HUES64 (cell line): ENCODE measurements at regions not wholly inside any gene's neighbourhood (a gene's known extent, or its start where the extent isn't known, plus 50 kb on each side); places are given as distances from the start of the nearest gene placed in this dataset.

ENCODE experiments used
- H3K27ac ChIP-seq: 2 replicates; pipeline ENCODE4 v1.7.0; 2013; ENCODE audit warnings: low read depth, low read length, inconsistent platforms
- H3K27me3 ChIP-seq: 2 replicates; pipeline ENCODE4 v1.6.1; 2013; ENCODE audit warnings: mild to moderate bottlenecking, low read length; ENCODE audit not compliant: insufficient read depth
- H3K36me3 ChIP-seq: 2 replicates; pipeline ENCODE4 v1.6.1; 2013; ENCODE audit warnings: mild to moderate bottlenecking, low read length; ENCODE audit not compliant: insufficient read depth
- H3K4me1 ChIP-seq: 2 replicates; pipeline ENCODE4 v1.6.1; 2013; ENCODE audit warnings: mild to moderate bottlenecking, low read length, moderate library complexity; ENCODE audit not compliant: insufficient read depth
- H3K4me3 ChIP-seq: 2 replicates; pipeline ENCODE4 v1.5.1; 2013; ENCODE audit warnings: mild to moderate bottlenecking, low read length, moderate library complexity
- H3K9ac ChIP-seq: 2 replicates; pipeline ENCODE4 v1.6.1; 2013; ENCODE audit warnings: mild to moderate bottlenecking, low read depth, low read length
- H3K9me3 ChIP-seq: 2 replicates; pipeline ENCODE4 v1.6.1; 2013; ENCODE audit warnings: low read depth, low read length; ENCODE audit not compliant: insufficient read depth
- WGBS: fragments of 150-250, 120-280 bp; methylation state at CpG from one replicate; pipeline ENCODE4 v1.1.7; 2013; ENCODE audit warnings: missing lambda C conversion rate; 5-methylcytosine and 5-hydroxymethylcytosine counted together

DNA sequence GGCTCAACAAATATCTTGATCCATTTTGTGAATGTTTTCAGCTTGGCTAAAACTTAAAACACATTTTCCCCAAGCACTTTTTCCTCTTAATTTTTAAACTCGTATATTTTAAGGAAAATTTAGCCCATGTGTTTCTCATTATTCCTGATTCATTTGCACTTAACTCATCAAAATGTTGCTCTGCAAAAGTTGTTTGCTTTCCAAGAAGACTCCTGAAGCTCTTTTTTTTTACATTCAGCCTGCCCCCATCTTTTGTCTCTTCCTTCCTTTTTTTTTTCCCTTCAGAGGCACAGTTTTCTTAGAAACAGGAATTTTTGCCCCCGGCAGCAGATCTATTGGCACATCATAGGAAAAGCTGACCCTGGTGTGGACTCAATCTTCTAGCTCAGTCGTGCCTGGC, 155.0 kb upstream of the SALL1 start:
- Histone ChIP-seq H3K9me3 (no peaks in the 10 kb centered on the region), H3K36me3 (no peaks in the 10 kb centered on the region), H3K27ac (no peak overlapping the region), H3K4me3 (no peak overlapping the region), H3K9ac (no peak overlapping the region), H3K27me3 (no peaks in the 10 kb centered on the region), H3K4me1 (peaks cover 13% of the 10 kb centered on the region)
- 86% methylated on average over 3 of the region's 3 CpGs for WGBS

DNA sequence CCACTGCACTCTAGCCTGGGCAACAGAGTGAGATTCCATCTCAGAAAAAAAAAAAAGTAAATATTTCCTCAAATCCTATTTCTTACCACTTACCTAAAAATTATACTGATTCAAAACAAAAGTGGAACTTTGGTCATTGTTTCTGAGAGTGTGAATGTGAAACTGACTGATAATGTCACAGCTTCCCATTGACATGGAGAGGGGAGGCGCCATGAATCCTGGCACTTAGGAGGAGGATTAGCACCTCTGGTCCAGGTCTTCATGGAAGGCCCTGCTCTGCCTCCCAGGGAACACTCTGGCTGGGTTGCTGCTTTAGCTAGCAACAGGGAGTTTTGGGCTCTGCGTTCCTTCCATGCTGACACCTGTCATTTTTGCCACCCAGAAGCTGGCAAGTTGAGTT, 154.3 kb upstream of the SALL1 start:
- Histone ChIP-seq H3K36me3 (no peaks in the 10 kb centered on the region), H3K4me3 (no peak overlapping the region), H3K27ac (no peak overlapping the region), H3K9me3 (no peaks in the 10 kb centered on the region), H3K4me1 (peaks cover 13% of the 10 kb centered on the region), H3K27me3 (no peaks in the 10 kb centered on the region), H3K9ac (no peak overlapping the region)
- 95% methylated on average over 2 of the region's 2 CpGs for WGBS

DNA sequence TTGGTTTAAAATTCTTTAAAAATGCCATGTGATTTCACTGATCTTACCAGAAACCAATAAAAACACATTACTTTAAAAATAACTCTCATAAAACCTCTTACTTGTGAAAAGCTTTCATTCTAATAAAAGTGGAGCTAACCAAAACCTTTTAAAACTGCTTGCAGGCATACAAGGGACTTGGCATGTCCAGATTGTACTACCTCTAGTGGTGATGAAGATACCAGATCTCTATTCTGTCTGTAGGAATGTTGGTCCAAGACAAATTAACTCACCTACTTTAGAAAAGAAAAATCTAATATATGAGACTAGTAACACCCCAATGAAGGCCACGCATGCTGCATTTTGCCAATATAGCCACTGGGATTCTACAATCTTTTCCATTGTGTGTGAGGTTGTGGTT, 151.0 kb upstream of the SALL1 start:
- no peaks in the 10 kb centered on the region for H3K36me3 ChIP-seq
- H3K9me3 ChIP-seq = peaks cover 12% of the 10 kb centered on the region; the same call in 1 of the 2 replicates
- 100% methylated on average over 1 of the region's 1 CpG for WGBS
- no peak overlapping the region for H3K27ac ChIP-seq
- H3K4me3 ChIP-seq = no peak overlapping the region
- no peaks in the 10 kb centered on the region for H3K27me3 ChIP-seq
- no peak overlapping the region for H3K9ac ChIP-seq
- peaks cover 7% of the 10 kb centered on the region for H3K4me1 ChIP-seq

DNA sequence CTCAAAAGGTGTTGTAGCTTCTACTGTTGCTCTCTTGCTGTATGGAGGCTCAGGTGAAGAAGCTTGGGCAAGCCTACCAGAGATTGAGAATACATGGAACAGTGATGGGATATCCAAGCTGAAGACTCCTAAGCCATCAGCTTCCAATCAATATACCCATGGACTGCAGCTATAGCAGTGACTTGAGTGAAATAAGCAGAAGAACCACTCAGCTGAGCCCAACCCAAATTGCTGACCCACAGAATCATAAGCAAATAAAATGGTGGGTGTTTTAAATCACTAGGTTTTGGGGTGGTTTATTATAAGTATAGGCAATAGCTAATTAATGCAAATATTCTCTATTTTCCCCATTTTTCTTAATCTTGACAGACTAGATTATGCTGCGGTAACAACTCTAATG, 147.7 kb upstream of the SALL1 start:
- H3K4me1 ChIP-seq = no peaks in the 10 kb centered on the region
- H3K27ac ChIP-seq = no peak overlapping the region
- no peak overlapping the region for H3K9ac ChIP-seq
- no peaks in the 10 kb centered on the region for H3K27me3 ChIP-seq
- peaks cover 12% of the 10 kb centered on the region; the same call in 1 of the 2 replicates for H3K9me3 ChIP-seq
- H3K36me3 ChIP-seq = no peaks in the 10 kb centered on the region
- WGBS = 100% methylated on average over 1 of the region's 1 CpG
- no peak overlapping the region for H3K4me3 ChIP-seq

DNA sequence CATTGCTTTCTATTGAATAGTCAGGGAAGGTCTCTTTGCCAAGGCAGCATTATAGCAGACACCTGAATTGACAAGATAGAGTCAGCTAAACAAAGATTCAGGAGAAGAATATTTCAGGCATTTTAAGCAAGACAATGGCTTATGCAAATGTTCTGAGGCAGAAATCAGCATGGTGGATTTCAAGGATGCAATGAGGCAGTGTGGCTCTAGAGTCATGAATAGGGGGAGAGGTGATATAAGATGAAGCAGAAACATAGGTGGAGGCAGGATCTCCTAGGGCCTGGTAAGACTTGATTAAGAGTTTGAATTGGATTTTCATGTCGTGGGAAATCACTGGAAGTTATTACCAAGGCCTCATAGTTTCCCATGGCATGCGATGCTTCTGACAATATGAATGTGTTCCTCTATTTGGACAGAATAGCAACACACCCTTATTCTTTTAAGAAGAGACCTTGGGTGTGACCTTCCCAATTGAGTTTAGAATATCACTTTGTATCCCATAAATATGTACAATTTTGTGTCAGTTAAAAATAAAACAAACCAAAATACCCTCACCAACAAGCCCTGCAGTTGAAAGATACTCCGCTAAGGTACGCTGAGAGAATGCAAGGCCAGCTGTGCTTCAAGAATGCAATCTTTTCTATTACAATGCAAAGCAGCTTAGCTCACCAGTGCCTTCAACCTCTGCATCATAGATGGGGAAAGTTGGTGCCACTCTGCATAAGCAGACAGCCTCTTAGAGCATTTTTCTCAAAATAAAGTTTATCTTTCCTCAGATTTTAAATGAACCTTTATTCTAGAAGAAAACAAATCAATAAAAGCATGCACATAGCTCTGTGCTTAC, 139.6 kb upstream of the SALL1 start:
- Histone ChIP-seq H3K27ac (peak overlapping the region; percentile 88), H3K9ac (0 out of 2 replicates have a peak overlapping the region, but pooled peaks have one; percentile 19)

DNA sequence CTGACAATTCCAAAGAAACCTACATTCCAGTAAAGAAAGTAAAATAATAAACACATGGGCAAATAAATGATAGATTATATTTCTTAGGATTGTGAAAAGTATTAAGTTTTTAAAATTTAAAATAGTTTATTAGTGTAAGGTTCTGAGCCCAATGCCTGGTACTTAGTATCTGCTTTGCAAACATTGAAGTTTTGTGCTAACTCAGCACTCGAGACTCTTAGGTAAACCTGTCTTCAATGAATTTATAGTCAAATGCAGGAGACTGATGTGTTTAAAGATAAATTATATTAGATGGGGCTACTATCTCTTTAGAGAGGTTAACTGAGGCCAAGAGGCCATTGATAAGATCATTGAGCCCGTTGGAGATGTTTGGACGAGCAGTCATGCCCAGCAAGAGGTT, 138.3 kb upstream of the SALL1 start:
- Histone ChIP-seq H3K9me3 (no peaks in the 10 kb centered on the region), H3K9ac (no peak overlapping the region), H3K27me3 (no peaks in the 10 kb centered on the region), H3K36me3 (no peaks in the 10 kb centered on the region), H3K4me1 (peaks cover 28% of the 10 kb centered on the region), H3K4me3 (no peak overlapping the region), H3K27ac (0 out of 2 replicates have a peak overlapping the region, but pooled peaks have one; percentile 88)
- WGBS = 81% methylated on average over 3 of the region's 3 CpGs

More for the DNA sequence above, 139.6 kb upstream of the SALL1 start:
- WGBS = 30% methylated on average over 4 of the region's 4 CpGs
- Histone ChIP-seq H3K27me3 (no peaks in the 10 kb centered on the region), H3K4me3 (peak overlapping the region; percentile 26; the same call in 1 of the 2 replicates), H3K36me3 (no peaks in the 10 kb centered on the region), H3K9me3 (no peaks in the 10 kb centered on the region), H3K4me1 (peaks cover 28% of the 10 kb centered on the region)

DNA sequence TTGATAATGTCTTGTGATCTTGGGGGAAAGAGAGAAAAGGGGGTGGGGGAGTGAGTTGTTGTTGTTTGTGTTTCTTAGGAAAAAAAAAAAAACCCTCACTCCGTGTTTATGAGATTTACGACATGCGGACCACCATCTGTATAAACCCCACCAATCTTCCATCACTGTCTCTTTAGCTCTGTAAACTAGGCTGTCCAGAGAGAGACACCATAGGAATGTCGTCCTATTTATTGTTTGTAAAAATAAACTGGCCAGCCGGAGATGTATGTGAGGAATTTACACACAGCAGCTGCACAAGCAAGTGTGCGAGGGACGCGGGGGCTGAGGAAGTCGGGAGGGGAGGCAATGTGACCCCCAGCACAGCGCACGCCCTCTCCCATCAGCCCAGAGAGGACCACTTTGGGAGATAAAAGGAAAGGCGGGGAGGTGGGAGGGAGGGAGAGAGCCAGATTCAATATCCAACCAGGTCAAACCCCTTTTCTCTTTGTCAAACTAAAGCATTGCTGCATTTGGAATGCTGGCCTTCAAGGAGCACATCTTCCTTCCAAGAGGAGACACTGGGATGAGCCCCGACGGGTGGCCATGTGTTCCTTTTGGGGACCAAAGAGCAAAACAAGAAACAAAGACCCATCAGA, 136.2 kb upstream of the SALL1 start:
- Histone ChIP-seq H3K9ac (no peak overlapping the region), H3K9me3 (no peaks in the 10 kb centered on the region)
- 93% methylated on average over 11 of the region's 14 CpGs for WGBS

DNA sequence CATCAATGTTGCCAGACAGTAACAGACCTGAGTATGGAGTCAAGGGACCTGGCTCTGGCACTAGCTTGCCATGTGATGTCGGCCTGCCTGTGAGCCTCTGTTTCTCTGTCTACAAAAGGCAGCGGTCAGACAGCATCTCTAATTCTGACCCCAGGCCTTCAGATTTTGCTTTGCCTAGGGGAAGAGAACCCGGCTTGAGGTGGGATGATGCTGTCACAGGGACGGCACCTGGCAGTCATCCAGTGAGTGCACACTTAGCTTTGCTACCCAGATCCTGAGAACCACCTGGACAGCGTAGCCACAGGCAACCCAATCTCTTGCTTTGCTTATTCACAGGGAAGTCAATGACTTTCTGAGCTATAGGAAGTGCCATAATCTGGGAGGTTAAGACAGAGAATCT, 135.2 kb upstream of the SALL1 start:
- Histone ChIP-seq H3K9me3 (no peaks in the 10 kb centered on the region), H3K27ac (no peak overlapping the region), H3K9ac (no peak overlapping the region), H3K36me3 (no peaks in the 10 kb centered on the region), H3K4me3 (no peak overlapping the region), H3K4me1 (peaks cover 23% of the 10 kb centered on the region), H3K27me3 (no peaks in the 10 kb centered on the region)
- 94% methylated on average over 5 of the region's 5 CpGs for WGBS

More for the DNA sequence above, 136.2 kb upstream of the SALL1 start:
- no peaks in the 10 kb centered on the region for H3K27me3 ChIP-seq
- H3K4me3 ChIP-seq = no peak overlapping the region
- no peaks in the 10 kb centered on the region for H3K36me3 ChIP-seq
- H3K27ac ChIP-seq = no peak overlapping the region
- peaks cover 28% of the 10 kb centered on the region for H3K4me1 ChIP-seq

DNA sequence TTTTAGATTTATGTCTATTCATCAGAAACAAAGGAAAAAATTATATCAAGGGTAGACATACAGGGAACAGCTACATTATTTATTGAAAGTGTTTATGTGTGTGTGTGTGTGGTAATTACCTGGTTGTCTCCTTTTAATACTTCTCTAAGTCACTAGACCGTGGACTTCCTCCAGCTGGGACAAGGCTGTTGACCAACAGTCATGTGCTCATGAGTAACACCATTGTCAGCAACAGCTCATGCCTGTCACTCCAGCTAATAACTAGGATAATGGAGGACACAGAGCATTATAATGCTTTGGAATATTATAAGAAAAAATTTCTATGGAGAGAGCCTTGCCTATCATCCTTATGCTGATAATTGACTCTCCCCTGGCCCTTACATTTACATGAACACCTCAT, 125.3 kb upstream of the SALL1 start:
- H3K9me3 ChIP-seq = 0 out of 2 replicates have a peak, but pooled peaks cover 6% of the 10 kb centered on the region
- H3K27ac ChIP-seq = no peak overlapping the region
- WGBS = 95% methylated on average over 1 of the region's 1 CpG

DNA sequence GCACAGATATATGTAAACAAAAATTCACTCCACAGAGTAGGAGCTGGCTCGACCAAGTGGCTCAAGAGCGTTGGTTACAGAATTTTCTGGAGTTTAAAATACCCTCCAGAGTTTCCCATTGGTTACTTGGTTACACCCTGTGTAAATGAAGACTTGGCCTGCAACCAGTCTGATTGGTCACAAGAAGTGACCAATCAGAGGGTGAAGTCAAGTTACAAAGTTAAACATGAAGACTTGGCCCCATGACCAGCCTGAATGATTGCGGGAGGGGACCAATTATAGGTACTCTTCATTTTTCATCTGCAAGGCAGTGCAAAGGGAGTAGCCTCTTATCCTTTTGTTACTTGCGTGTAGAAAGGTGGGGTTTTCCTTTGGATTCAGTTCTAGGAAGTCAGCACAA, 121.3 kb upstream of the SALL1 start:
- H3K36me3 ChIP-seq = no peaks in the 10 kb centered on the region
- no peaks in the 10 kb centered on the region for H3K4me1 ChIP-seq
- H3K4me3 ChIP-seq = no peak overlapping the region
- no peak overlapping the region for H3K27ac ChIP-seq
- no peak overlapping the region for H3K9ac ChIP-seq
- H3K27me3 ChIP-seq = no peaks in the 10 kb centered on the region
- 0 out of 2 replicates have a peak, but pooled peaks cover 2% of the 10 kb centered on the region for H3K9me3 ChIP-seq
- WGBS = 98% methylated on average over 4 of the region's 4 CpGs

More for the DNA sequence above, 125.3 kb upstream of the SALL1 start:
- H3K4me1 ChIP-seq = no peaks in the 10 kb centered on the region
- no peak overlapping the region for H3K9ac ChIP-seq
- H3K36me3 ChIP-seq = no peaks in the 10 kb centered on the region
- no peaks in the 10 kb centered on the region for H3K27me3 ChIP-seq
- H3K4me3 ChIP-seq = no peak overlapping the region

DNA sequence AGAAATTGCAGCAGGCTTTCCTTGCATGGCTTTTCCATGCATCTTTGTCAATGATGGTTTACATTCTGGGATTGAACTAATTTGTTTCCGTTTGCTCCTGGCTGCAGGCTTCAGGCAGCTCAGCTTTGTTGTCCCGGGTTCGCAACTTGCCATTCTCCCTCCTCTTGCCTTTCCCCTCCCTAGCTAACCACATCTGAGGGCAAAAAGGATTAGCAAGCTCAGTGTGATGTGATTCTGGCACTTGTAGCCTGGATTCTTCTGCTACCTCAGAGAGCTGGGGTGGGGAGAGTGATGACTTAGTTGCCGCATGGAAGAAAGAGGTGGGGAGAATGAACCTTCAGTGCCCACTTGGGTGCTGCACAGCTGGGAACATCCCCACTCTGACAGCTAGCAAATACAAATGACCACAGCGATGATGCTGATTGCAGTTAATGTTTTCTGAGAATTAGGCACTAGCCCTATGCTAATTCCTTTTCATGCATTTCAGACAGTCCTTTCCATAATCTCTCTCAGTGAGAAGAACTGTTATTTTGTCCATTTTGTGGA, 120.2 kb upstream of the SALL1 start:
- H3K36me3 ChIP-seq = no peaks in the 10 kb centered on the region
- no peak overlapping the region for H3K27ac ChIP-seq
- 77% methylated on average over 5 of the region's 5 CpGs for WGBS
- no peak overlapping the region for H3K9ac ChIP-seq
- no peaks in the 10 kb centered on the region for H3K9me3 ChIP-seq
- H3K27me3 ChIP-seq = no peaks in the 10 kb centered on the region
- H3K4me3 ChIP-seq = no peak overlapping the region
- H3K4me1 ChIP-seq = no peaks in the 10 kb centered on the region
